Thyroid gland (tissue), 4 donors: ENCODE measurements at regions not wholly inside any gene's neighbourhood (a gene's known extent, or its start where the extent isn't known, plus 50 kb on each side); places are given as distances from the start of the nearest gene placed in this dataset.

Experiments used
- CTCF ChIP-seq, 6 experiments: fragments of 200-600 bp in 3 of 6; fragments of 450-650 bp in 3 of 6; sonication (generic) in 3 of 6; IDR thresholded peaks; one replicate each; pipeline ENCODE4 v1.5.1; 2016 to 2019; ENCODE audit warnings: antibody characterized with exemption in 6 of 6, mild to moderate bottlenecking in 2 of 6, inconsistent platforms in 1 of 6, moderate library complexity in 1 of 6
- POLR2A ChIP-seq, 2 donors: fragments of 450-650 bp; IDR thresholded peaks; one replicate each; pipeline ENCODE4 v1.6.1; 2017; ENCODE audit warnings: antibody characterized with exemption in 2 of 2, mild to moderate bottlenecking in 2 of 2, moderate library complexity in 1 of 2

GRCh38 chr9:115412656-115413055 lies 294.7 kb upstream of the TNC start:
- TF ChIP-seq CTCF (IDR thresholded peaks at IDR 0.05) (no peak), POLR2A (IDR thresholded peaks at IDR 0.05) (no peak)
